GM20000 (cell line): ENCODE measurements at regions not wholly inside any gene's neighbourhood (a gene's known extent, or its start where the extent isn't known, plus 50 kb on each side); places are given as distances from the start of the nearest gene placed in this dataset.

ENCODE experiments used
- DNase-seq: peaks from one replicate; pipeline ENCODE4 v3.0.0; 2012; ENCODE audit warnings: low spot score
- CTCF ChIP-seq: IDR thresholded peaks from 2 replicates; pipeline ENCODE4 v1.5.1; 2012; ENCODE audit warnings: mild to moderate bottlenecking, control low read depth; ENCODE audit errors: extremely low read depth, missing control alignments

DNA sequence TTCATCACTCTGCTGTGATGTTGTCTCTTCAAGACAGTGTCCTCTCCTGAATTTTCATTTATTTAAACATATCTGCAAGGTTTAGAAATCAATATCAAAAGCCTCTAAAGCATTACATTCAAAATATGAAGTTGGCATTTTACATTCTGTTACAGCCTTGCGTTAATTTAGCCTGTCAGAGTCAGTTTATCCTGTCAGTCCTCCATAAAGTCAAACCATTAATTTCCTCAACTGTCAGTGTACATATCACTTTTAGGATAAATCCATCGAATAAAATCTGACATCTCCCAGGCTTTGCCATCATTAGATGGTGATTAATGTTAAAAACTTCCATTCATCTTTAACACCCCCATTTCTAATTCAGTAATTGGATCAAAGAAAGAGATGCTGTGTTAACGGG lies 77.0 kb downstream of the NPY start:
- no peak for DNase-seq
- TF ChIP-seq CTCF, result no peak

DNA sequence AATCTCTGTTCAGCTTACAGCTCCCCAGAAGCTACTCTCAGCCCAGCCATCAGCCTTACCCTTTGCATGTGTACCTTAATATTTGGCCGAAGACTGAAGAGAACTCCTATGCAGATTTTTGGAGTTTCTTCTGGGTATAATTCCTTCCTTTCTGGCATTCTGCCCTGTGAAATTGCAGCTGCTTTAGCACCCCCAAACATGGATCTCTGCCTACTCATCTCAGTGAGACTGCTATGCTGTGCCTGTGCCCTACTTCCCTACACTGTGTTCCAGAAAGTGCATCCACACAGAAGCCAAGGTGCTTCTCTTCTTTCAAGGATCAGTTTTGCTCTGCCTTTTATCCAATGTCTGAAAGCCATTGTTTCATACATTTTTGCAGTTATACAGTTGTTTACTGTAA lies 81.6 kb downstream of the NPY start:
- TF ChIP-seq CTCF, result no peak
- no peak for DNase-seq

DNA sequence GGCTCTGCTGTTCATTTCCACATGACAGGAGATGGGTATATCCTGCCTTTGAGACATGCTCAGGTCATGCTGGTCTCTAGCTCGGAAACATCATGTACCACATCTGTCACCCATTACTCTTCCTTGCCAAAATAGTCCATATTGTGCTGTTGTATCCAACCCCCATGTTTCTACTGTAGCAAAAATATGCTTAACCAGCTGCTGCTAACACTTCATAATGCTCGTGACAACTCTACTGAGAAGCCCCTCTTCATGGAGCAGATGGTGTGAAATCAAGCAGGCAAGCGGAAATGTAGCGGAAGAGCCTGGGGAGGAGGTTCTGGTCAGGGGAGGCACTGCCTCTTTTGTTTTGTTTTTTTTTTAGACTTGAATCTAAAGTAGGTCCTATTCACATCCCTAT lies 82.9 kb downstream of the NPY start:
- no peak for TF ChIP-seq CTCF
- no peak for DNase-seq

GRCh38 chr7:24368161-24368560 lies 84.2 kb downstream of the NPY start:
- TF ChIP-seq CTCF, result no peak
- DNase-seq, result no peak

- DNase-seq, result no peak
- no peak for TF ChIP-seq CTCF
Measured at GRCh38 chr7:24370541-24370940, 86.6 kb downstream of the NPY start.

- no peak for TF ChIP-seq CTCF
- DNase-seq, result no peak
Measured at GRCh38 chr7:24372961-24373955, 89.3 kb downstream of the NPY start.

GRCh38 chr7:24378871-24379616 lies 95.1 kb downstream of the NPY start:
- no peak for DNase-seq
- no peak for TF ChIP-seq CTCF
